K562 (cell line): ENCODE measurements at regions not wholly inside any gene's neighbourhood (a gene's known extent, or its start where the extent isn't known, plus 50 kb on each side); places are given as distances from the start of the nearest gene placed in this dataset.

Experiments used
- ARHGAP35 ChIP-seq: fragments of 450-650 bp; IDR thresholded peaks from 2 replicates; pipeline ENCODE4 v1.6.1; 2018; ENCODE audit not compliant: partially characterized antibody
- CTCF ChIP-seq, 3 experiments: IDR thresholded peaks in 2 of 3; conservative IDR thresholded peaks in 1 of 3; 2 replicates each; pipeline ENCODE4 v1.5.1; 2011 to 2012; ENCODE audit warnings: low read length in 3 of 3, mild to moderate bottlenecking in 3 of 3, control low read depth in 2 of 3, improper control_type of control experiment in 1 of 3, inconsistent platforms in 1 of 3, low read depth in 1 of 3, mixed read lengths in 1 of 3, moderate library complexity in 1 of 3; ENCODE audit not compliant: insufficient read depth in 2 of 3
- JUND ChIP-seq, 2 experiments: IDR thresholded peaks; 2 replicates in 1 of 2; 3 replicates in 1 of 2; pipeline ENCODE4 v1.6.1; 2011; ENCODE audit warnings: borderline replicate concordance in 2 of 2, low read depth in 2 of 2, low read length in 2 of 2, improper control_type of control experiment in 1 of 2, missing biosample characterization in 1 of 2, missing genetic modification characterization in 1 of 2, missing genetic modification reagents in 1 of 2
- MECOM ChIP-seq: fragments of 250-450 bp; sonication (Bioruptor Pico); IDR thresholded peaks from 2 replicates; pipeline ENCODE4 v1.8.0; 2022; ENCODE audit warnings: inconsistent platforms
- NUFIP1 ChIP-seq: fragments of 450-650 bp; IDR thresholded peaks from 2 replicates; pipeline ENCODE4 v1.6.1; 2018; ENCODE audit not compliant: partially characterized antibody
- SRSF1 ChIP-seq: fragments of 200-400 bp; formaldehyde crosslinking; IDR thresholded peaks from 2 replicates; pipeline ENCODE4 v1.6.1; 2017; ENCODE audit warnings: mild to moderate bottlenecking, low read depth, low read length, moderate library complexity
- TEAD1 ChIP-seq, 2 experiments: fragments of 450-650 bp in 1 of 2; sonication (generic) in 1 of 2; formaldehyde crosslinking; IDR thresholded peaks; 2 replicates each; pipeline versions ENCODE4 v1.4.0 to v1.8.0; 2020 to 2022; ENCODE audit warnings: mild to moderate bottlenecking in 2 of 2, missing genetic modification reagents in 1 of 2
- TRIM28 ChIP-seq: fragments of 450-650 bp; IDR thresholded peaks from 2 replicates; pipeline ENCODE4 v1.6.1; 2017
- TF ChIP-seq, protein P1 (sequence below): fragments of 150-350 bp; IDR thresholded peaks from 2 replicates; pipeline ENCODE4 v1.6.1; 2014; ENCODE audit warnings: low read depth, mild to moderate bottlenecking, low read length, borderline replicate concordance

GRCh38 chr13:58343076-58343475 is 711.5 kb downstream of the PCDH17 start:
- TF ChIP-seq JUND (IDR thresholded peaks at IDR 0.05; ENCODE audit: borderline replicate concordance, low read depth, low read length) (no peak), JUND (tag; IDR thresholded peaks at IDR 0.05; ENCODE audit: borderline replicate concordance, low read depth, low read length) (no peak), TRIM28 (no peak), NUFIP1 (no peak), SRSF1 (no peak), ARHGAP35 (no peak), CTCF (IDR thresholded peaks at IDR 0.05 in 2 of 3, conservative IDR thresholded peaks at IDR 0.05 in 1 of 3; ENCODE audit: insufficient read depth in 2 of 3, low read depth in 1 of 3, low read length in 3 of 3) (no peak), MECOM (CRISPR knock-in tag) (no peak), TEAD1 (CRISPR knock-in tag; IDR thresholded peaks at IDR 0.05) (no peak)
- TF ChIP-seq, protein P1, sequence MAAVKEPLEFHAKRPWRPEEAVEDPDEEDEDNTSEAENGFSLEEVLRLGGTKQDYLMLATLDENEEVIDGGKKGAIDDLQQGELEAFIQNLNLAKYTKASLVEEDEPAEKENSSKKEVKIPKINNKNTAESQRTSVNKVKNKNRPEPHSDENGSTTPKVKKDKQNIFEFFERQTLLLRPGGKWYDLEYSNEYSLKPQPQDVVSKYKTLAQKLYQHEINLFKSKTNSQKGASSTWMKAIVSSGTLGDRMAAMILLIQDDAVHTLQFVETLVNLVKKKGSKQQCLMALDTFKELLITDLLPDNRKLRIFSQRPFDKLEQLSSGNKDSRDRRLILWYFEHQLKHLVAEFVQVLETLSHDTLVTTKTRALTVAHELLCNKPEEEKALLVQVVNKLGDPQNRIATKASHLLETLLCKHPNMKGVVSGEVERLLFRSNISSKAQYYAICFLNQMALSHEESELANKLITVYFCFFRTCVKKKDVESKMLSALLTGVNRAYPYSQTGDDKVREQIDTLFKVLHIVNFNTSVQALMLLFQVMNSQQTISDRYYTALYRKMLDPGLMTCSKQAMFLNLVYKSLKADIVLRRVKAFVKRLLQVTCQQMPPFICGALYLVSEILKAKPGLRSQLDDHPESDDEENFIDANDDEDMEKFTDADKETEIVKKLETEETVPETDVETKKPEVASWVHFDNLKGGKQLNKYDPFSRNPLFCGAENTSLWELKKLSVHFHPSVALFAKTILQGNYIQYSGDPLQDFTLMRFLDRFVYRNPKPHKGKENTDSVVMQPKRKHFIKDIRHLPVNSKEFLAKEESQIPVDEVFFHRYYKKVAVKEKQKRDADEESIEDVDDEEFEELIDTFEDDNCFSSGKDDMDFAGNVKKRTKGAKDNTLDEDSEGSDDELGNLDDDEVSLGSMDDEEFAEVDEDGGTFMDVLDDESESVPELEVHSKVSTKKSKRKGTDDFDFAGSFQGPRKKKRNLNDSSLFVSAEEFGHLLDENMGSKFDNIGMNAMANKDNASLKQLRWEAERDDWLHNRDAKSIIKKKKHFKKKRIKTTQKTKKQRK, result no peak
